GM21447 (cell line): ENCODE measurements at regions not wholly inside any gene's neighbourhood (a gene's known extent, or its start where the extent isn't known, plus 50 kb on each side); places are given as distances from the start of the nearest gene placed in this dataset.
"Not testable (repeated sequence)": the region's sequence is repeated elsewhere in the genome, so short reads cannot be mapped to it uniquely, and the experiment has no call there.

Experiments used
- ATAC-seq: cut with Tn5 transposase; IDR thresholded peaks from one replicate; pipeline ENCODE4 v1.9.1; 2021; ENCODE audit not compliant: unreplicated experiment

- no peak for ATAC-seq
These were observed 902.8 kb upstream of the AMELY start for GRCh38 chrY:7814361-7814760.

- ATAC-seq = no peak
These were observed 898.8 kb upstream of the AMELY start for GRCh38 chrY:7810359-7810758.

DNA sequence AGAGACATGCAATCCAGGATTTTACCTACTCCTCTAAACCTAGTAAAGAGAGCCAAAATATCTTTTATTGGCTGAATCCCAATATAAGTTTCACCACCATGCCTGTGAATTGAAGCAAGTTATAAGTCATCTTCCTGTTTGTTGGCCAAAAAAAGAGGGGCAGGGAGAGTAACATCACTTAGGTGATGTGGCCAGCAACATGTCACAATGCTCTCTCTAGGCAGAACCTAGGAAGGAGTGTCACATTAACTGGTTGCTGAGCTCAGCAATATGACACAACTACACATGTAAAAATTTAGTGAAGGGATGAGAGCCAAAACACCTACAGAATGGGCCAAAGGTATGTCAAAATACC lies 895.9 kb upstream of the AMELY start:
- ATAC-seq = no peak

GRCh38 chrY:7806592-7807515 lies 895.3 kb upstream of the AMELY start:
- no peak for ATAC-seq

DNA sequence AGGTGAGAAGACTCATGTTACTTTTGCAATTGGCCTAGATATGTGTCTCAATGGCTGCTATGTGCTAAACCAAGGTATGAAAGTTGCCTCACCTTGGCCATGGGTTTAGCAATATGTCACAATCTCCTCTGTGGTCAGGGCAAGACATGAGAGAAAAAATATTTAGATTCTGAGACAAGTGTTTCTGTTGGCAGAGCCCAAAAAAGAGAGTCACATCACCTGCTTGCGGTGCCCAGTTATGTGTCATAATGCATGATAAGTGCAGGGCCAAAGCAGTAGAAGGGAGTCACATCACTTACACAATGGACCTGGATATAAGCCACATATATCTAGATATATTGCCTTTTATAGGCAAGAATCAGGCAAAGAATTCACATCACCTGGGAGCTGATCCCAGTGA lies 894.1 kb upstream of the AMELY start:
- no peak for ATAC-seq

GRCh38 chrY:7803737-7804136 lies 892.2 kb upstream of the AMELY start:
- ATAC-seq = no peak

DNA sequence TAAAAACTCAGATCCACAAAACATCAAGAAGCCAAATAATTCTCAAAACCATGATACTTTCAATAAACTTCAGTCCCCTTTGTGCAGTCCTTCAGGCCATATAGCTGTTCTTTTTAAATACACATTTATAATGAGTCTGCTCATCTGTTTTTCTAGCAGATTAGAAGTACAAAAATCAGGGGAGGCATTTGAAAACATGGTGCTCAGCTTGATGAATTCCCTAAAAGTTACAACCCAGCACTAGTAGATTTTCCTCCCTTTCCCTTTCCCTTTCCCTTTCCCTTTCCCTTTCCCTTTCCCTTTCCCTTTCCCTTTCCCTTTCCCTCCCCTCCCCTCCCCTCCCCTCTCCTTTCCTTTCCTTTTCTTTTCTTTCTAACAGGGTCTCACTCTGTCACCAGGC lies 884.6 kb upstream of the AMELY start:
- no peak for ATAC-seq

DNA sequence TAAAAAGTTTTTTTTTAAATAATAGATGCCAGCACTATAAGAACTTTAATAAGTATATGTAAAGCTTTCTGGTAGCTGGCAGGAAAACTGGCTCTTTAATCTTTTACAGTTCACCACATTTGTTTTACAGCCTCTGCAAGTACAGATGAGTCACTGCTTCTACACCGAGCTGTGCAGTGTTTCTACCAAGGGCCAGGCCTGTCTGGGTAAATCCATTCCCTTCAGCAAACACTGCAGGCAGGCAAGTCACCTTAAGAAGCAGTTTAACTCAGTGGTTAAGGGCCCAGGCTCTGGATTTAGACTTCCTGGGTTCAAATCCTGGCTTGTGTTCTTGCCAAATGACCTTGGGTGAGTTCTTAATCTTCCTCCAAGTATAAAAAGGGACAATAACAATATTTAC lies 882.9 kb upstream of the AMELY start:
- no peak for ATAC-seq

DNA sequence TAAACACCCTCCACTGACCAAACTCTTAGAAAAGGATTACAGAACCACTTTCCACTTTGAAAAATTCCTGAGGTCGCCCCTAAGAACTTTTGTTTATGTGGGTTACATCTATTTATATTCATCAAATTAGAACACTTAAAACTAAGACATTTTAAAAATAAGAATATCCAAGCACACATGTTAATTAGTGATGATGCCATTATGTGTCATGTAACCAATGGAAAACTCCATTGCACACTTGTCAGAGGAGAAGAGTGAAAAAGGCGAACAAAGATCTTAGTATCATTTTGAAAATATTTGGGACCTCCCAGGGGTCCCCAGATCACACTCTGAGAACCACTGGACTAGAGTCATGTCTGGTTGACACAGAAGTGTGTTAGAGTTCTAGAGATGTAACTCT lies 882.4 kb upstream of the AMELY start:
- ATAC-seq = no peak

DNA sequence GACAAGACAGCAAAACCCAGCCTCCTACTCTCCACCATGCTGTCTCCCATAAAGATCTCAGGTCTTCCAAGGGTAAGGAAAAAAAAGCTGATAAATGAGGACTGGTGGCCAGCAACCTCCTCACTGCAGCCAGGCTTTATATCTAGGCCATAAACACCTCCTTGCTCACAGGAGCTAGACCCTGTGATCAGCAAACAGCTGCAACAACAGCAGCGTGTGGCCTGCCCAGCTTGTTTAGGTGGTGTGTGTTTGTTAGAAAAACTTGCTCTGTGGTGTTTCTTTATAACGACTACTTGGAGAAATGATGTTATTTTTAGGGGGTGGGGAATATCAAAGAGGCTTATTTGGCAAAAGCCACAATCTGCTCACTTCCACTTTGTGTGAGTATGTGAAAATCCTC lies 880.9 kb upstream of the AMELY start:
- no peak for ATAC-seq

DNA sequence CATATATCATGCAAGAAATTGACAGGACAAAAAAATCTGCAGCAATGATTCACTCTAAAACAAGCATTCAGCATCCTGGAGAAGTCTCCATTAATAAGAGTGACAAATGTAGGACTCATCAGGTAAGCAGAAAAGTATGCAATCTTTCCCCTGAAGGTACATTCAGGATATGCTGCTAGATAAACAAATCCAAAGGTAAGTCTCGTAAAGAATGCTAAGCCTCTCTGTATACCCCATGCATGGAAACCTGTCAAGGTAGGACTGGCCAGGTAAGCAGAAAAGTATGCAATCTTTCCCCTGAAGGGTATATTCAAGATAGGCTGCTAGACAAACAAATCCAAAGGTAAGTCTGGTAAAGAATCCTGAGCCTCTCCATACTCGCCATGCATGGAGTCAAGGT lies 869.9 kb upstream of the AMELY start:
- no peak for ATAC-seq

- ATAC-seq = not testable (repeated sequence)
These were observed 863.9 kb upstream of the AMELY start for GRCh38 chrY:7775436-7775835.

DNA sequence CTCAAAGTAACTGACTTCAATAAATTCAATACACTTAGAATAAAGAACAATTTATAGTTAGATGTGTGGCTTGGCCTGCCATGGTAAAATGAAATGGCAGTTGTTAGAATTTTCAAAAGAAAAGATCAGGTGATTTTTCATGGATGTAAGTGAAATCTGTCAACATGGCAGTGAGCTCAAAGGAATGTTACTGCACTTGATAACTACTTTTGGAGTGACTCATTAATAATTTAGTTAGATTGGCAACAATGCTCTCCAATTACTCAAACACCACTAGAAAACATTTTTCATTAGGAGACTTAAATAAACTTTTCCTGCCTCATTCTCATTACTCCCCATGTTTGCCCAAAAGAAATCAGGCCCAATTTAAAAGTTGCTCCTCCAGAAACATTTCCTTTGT lies 860.2 kb upstream of the AMELY start:
- ATAC-seq = no peak

GRCh38 chrY:7769790-7770375 lies 858.3 kb upstream of the AMELY start:
- no peak for ATAC-seq

DNA sequence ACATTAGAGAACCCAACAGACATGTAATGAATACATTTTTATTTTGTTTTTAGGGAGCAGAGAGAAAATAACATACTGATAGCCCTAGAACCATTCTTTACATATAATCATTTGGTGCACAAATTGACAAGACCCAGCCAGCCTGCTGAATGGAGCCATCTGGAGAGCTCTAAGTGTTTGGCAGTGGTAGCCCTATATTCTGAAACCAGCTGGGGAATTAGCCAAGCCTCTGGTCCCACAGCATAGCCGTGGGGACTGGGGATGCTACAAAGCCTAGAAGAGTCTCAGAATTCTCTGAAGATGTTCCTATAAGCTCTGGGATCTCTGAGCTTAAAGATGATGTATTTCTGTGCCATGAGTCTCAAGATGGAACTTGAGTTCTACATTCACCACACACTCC lies 857.3 kb upstream of the AMELY start:
- no peak for ATAC-seq

DNA sequence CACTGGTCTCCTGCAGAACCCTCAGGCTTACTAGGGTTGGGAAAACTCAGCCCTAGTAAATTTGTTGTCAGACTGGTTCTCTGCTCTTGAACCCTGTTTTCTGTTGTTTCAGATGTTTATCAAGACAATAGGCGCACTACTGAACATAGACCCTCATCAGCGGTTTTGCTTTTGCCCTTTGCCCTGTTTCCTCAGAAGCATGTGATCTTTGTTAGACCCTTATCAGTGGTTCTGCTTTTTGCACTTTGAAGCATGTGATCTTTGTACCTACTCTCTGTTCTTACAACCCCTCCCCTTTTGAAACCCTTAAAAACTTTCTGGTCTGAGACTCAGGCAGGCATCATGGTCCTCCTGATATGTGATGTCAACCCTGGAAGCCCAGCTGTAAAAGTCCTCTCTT lies 842.2 kb upstream of the AMELY start:
- ATAC-seq = no peak

DNA sequence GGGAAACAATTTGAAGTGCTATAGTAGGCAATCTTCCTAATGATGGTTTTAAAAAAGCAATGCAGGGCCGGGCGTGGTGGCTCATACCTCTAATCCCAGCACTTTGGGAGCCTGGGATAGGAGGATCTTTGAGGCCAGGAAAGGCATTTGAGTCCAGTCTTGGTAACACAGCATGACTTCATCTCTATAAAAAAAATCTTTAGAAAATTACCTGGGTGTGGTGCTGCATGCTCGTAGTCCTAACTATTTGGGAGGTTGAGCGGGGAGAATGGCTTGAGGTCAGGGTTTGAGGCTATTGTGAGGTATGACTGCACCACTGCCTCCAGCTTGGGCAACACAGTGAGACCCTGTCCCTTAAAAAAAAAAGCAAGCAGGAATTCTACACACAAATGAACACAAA lies 835.2 kb upstream of the AMELY start:
- no peak for ATAC-seq

GRCh38 chrY:7745581-7745901 lies 834.0 kb upstream of the AMELY start:
- ATAC-seq = no peak

DNA sequence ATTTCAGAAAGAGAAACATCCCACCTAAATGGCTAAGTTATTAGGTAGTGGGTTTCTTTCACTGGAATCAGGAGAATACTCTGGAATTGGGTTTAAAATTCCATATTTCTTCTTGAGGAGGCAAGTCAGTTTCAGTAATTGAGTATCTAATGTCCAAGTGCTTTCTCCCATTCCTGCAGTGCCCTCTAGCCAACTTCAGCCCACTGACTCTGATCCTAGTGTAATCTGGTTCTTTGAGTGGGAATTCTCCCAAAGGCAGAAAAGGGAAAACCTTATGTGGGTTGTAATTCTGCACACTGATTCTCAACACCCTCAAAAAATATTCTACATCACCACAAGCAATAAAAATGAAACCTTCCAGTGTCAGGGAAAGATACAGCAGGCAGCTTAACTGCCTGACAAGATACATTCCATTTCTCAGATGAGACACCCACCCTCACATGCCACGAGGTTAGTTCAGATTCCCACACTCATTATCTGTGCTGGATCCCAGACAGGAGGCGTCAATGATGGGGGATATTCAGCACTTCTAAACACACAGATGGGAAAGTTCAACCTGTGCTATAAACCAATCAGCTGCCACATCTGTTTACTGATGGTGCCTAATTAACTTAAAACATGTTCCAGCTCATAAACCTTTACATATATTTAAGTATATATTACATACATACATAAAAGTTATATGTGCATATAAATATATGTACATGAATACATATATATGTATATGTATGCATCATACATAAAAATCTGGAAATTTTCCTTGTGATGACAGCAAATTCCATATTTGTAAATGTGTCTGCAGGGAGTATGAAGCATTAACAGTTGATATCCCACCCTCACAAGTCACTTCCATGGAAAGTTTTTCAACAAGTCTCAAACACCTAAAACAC lies 833.4 kb upstream of the AMELY start:
- ATAC-seq = no peak

- no peak for ATAC-seq
These were observed 825.4 kb upstream of the AMELY start for GRCh38 chrY:7736847-7737365.

GRCh38 chrY:7731651-7732050 lies 820.1 kb upstream of the AMELY start:
- no peak for ATAC-seq

GRCh38 chrY:7730664-7731063 lies 819.1 kb upstream of the AMELY start:
- ATAC-seq = no peak
